ENCODE measurements at regions not wholly inside any gene's neighbourhood (a gene's known extent, or its start where the extent isn't known, plus 50 kb on each side); places are given as distances from the start of the nearest gene placed in this dataset.

DNA sequence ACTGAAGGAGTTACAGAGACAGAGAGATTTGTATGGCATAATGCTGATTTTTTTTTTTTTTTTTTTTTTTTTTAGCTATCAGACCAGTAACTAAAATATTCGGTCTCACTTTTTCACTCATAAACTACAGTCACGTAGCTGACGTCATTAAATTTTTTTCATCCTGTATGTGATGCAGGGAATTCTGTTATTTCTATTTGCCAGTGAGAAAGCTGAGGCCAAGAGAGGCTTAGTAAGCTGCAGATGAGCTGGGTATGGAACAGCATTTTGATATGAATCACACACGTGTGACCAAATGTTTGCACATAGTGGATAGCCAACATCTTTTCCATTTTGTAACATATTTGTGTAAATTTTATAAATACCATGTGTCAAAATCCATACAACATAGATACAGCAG, 79.1 kb upstream of the EPB41L3 start:
- H3K4me3 ChIP-seq: no peak overlapping the region
- peaks cover 4% of the 10 kb centered on the region for H3K4me1 ChIP-seq
- H3K27ac ChIP-seq: no peak overlapping the region
- H3K27me3 ChIP-seq (ENCODE audit: low read depth): peaks cover 9% of the 10 kb centered on the region
- H3K36me3 ChIP-seq: no peaks in the 10 kb centered on the region
- no peaks in the 10 kb centered on the region for H3K9me3 ChIP-seq
- DNase-seq (no peak), ATAC-seq (no peak)
- TF ChIP-seq, protein P1, sequence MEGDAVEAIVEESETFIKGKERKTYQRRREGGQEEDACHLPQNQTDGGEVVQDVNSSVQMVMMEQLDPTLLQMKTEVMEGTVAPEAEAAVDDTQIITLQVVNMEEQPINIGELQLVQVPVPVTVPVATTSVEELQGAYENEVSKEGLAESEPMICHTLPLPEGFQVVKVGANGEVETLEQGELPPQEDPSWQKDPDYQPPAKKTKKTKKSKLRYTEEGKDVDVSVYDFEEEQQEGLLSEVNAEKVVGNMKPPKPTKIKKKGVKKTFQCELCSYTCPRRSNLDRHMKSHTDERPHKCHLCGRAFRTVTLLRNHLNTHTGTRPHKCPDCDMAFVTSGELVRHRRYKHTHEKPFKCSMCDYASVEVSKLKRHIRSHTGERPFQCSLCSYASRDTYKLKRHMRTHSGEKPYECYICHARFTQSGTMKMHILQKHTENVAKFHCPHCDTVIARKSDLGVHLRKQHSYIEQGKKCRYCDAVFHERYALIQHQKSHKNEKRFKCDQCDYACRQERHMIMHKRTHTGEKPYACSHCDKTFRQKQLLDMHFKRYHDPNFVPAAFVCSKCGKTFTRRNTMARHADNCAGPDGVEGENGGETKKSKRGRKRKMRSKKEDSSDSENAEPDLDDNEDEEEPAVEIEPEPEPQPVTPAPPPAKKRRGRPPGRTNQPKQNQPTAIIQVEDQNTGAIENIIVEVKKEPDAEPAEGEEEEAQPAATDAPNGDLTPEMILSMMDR (IDR thresholded peaks at IDR 0.05): no peak
- intact Hi-C loops (cut with DNase I): no loop called here

DNA sequence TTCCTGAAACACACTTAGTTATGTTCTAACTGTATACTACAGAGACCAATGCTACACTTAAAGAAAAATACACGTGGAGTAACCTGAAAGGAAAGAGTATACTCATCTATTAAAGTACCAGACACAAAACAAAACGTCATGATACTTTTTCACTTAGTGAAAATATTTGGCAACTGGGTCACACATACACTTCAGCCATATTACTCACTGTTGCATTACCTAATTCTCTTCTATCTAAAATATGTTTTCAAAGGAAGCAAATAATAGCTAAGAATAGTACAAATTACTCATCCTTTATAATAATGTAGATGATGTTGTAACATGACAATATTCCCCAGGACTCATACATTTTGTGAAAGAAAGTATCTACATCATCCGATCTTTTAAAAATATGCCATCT, 76.5 kb upstream of the EPB41L3 start:
- no peaks in the 10 kb centered on the region for H3K27me3 ChIP-seq (ENCODE audit: low read depth)
- H3K4me1 ChIP-seq: no peaks in the 10 kb centered on the region
- no peak overlapping the region for H3K27ac ChIP-seq
- intact Hi-C loops (cut with DNase I): no loop called here
- H3K9me3 ChIP-seq: no peaks in the 10 kb centered on the region
- no peaks in the 10 kb centered on the region for H3K36me3 ChIP-seq
- TF ChIP-seq, protein P1 (IDR thresholded peaks at IDR 0.05): no peak
- no peak for DNase-seq
- H3K4me3 ChIP-seq: no peak overlapping the region
- ATAC-seq: peak; percentile 45 to 70

DNA sequence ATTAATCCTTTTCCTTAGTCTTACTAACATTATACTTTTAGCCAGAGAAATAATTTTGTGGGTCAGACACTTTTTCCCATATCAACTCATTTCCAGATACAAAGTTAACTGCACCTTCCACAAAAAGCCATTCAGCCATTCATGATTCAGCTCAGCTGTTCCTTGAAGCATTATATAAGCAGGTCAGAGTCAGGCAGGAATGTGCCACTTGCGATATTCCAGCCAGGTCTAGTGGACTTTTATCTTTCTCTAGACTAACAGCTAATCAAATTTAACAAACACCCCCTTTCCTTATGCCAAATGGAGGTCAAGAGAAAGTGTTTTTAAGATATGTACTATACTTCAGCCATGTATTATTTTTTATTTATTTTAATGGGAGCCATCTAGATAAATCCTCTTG, 75.6 kb upstream of the EPB41L3 start:
- Histone ChIP-seq H3K36me3 (no peaks in the 10 kb centered on the region), H3K4me3 (no peak overlapping the region), H3K9me3 (no peaks in the 10 kb centered on the region), H3K27ac (no peak overlapping the region), H3K27me3 (ENCODE audit: low read depth) (no peaks in the 10 kb centered on the region), H3K4me1 (no peaks in the 10 kb centered on the region)
- TF ChIP-seq, protein P1 (IDR thresholded peaks at IDR 0.05): no peak
- ATAC-seq: peak; percentile 45 to 87
- no peak for DNase-seq
- intact Hi-C loops (cut with DNase I): no loop called here

DNA sequence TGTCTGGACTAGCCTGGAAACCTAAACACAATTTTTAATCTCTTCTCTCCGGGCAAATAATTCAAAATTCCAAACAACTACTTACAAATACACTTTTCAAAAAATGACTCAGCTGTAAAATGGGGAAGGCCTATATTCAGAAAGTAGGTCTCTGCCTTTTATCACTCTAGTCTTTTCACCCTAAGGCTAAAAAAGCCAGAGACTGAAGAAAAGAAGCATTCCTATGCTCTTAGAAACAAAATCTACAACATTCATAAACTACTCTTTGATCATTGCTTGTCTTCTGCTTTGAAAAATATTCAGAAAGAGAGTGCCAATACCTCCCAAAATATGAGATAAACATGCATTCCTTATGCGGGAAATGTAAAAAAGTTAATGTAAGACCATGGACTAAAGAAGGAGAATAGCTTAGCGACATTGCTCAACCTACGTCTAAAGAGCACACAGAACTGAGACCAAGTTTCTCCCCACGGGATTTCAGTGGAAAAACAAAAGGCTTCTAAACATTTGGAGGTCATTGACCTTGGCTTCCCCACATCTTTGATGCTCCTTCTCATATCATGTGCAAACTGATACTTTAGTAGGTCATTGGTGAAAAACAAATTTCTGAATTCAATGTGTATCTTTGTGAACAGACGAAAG, 74.4 kb upstream of the EPB41L3 start:
- H3K9me3 ChIP-seq: no peaks in the 10 kb centered on the region
- DNase-seq: no peak
- ATAC-seq: no peak
- TF ChIP-seq, protein P1 (IDR thresholded peaks at IDR 0.05): no peak
- no peak overlapping the region for H3K4me3 ChIP-seq
- no peak overlapping the region for H3K27ac ChIP-seq
- H3K36me3 ChIP-seq: no peaks in the 10 kb centered on the region
- H3K4me1 ChIP-seq: no peaks in the 10 kb centered on the region
- no peaks in the 10 kb centered on the region for H3K27me3 ChIP-seq (ENCODE audit: low read depth)
- intact Hi-C loops (cut with DNase I): no loop called here

DNA sequence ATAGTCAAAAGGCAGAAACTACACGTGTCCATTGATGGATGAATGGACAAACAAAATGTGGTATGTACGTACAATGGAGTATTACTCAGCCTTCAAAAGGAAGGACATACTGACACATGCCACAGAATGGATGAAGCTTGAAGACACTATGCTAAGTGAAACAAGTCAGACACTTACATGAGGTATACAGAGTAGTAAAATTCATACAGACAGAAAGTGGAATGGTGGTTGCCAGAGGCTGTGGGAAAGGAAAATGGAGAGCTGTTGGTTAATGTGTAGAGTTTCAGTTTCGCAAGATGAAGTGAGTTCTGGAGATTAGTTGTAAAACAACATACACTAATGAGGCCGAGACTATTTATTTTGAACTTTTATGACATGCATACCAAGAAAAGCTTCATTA, 67.4 kb upstream of the EPB41L3 start:
- no peak for ATAC-seq
- intact Hi-C loops (cut with DNase I): no loop called here

More for the DNA sequence above, 67.4 kb upstream of the EPB41L3 start:
- DNase-seq: no peak
- Histone ChIP-seq H3K36me3 (no peaks in the 10 kb centered on the region), H3K4me3 (no peak overlapping the region), H3K4me1 (no peaks in the 10 kb centered on the region), H3K27me3 (ENCODE audit: low read depth) (no peaks in the 10 kb centered on the region), H3K9me3 (no peaks in the 10 kb centered on the region), H3K27ac (no peak overlapping the region)
- TF ChIP-seq, protein P1 (IDR thresholded peaks at IDR 0.05): no peak
